ENCODE measurements at regions not wholly inside any gene's neighbourhood (a gene's known extent, or its start where the extent isn't known, plus 50 kb on each side); places are given as distances from the start of the nearest gene placed in this dataset.

GRCh38 chr16:87182759-87183158 is 134.4 kb downstream of the C16orf95 start:
- DNase-seq (ENCODE audit: low spot score) = no peak

GRCh38 chr16:87183647-87184046 is 133.5 kb downstream of the C16orf95 start:
- DNase-seq (ENCODE audit: low spot score) = no peak

DNA sequence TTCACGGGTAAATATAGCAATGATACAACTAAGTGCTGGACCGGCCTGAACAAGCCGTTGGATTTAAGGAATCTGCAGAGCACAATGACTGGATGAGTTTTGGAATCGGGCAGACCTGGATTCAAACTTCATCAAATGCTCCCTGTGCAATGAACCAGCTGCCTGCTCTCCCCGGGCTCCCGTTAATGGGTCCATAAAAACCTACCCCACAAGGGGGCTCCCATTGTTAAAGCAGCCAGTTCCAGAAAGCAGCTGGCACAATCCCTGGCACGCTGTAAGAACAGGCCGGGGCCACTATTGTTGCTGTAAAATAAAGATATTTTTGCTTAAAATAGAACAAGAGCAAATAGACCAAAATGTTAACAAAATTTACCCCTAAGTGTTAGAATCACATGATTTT is 131.9 kb downstream of the C16orf95 start:
- DNase-seq (ENCODE audit: low spot score) = no peak

- DNase-seq (ENCODE audit: low spot score) = no peak
Observed at GRCh38 chr16:87185983-87186382, 131.2 kb downstream of the C16orf95 start.

GRCh38 chr16:87186446-87186845 is 130.7 kb downstream of the C16orf95 start:
- no peak for DNase-seq (ENCODE audit: low spot score)

DNA sequence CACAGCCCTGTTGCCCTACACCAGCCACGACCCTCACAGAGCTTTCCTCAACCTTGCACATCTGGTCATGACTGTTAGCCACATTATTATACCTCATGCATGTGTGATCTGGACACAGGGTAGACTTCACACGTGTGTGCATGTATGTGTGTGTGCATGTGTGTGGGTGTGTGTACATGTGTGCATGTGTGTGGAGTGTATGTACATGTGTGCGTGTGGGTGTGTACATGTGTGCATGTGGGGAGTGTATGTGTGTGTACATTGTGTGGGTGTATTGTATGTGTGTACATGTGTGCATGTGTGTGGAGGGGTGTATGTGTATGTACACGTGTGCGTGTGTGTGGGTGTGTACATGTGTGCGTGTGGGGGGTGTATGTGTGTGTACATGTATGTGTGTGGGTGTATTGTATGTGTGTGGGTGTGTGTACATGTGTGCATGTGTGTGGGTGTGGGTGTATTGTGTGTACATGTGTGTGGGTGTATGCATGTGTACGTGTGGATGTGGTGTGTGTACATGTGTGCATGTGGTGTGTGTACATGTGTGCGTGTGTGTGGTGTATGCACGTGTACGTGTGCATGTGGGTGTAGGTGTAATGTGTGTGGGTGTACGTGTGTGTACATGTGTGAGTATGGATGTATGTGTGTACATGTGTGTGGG is 130.2 kb downstream of the C16orf95 start:
- no peak for DNase-seq (ENCODE audit: low spot score)

GRCh38 chr16:87188104-87188503 is 129.1 kb downstream of the C16orf95 start:
- no peak for DNase-seq (ENCODE audit: low spot score)

DNA sequence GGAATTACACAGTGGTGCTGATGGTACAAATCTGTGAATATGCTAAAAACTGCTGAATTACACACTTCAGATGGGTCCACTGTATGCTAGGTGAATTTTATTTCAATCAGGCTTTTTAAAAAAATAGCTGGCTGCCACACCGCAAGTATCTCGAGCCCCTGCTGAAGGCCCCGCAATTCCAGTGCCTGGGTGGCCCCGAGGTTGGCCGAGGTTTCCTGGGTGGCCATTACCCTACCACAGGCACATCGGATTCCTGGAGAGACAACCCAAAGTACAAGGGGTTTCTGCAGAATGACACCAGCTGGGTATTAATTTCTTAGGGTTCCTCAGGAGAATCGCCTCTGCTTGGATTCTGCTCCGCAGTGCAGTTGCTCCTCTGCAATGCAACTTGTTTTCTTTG is 127.8 kb downstream of the C16orf95 start:
- DNase-seq (ENCODE audit: low spot score) = no peak

GRCh38 chr16:87190288-87191230 is 126.6 kb downstream of the C16orf95 start:
- no peak for DNase-seq (ENCODE audit: low spot score)

DNA sequence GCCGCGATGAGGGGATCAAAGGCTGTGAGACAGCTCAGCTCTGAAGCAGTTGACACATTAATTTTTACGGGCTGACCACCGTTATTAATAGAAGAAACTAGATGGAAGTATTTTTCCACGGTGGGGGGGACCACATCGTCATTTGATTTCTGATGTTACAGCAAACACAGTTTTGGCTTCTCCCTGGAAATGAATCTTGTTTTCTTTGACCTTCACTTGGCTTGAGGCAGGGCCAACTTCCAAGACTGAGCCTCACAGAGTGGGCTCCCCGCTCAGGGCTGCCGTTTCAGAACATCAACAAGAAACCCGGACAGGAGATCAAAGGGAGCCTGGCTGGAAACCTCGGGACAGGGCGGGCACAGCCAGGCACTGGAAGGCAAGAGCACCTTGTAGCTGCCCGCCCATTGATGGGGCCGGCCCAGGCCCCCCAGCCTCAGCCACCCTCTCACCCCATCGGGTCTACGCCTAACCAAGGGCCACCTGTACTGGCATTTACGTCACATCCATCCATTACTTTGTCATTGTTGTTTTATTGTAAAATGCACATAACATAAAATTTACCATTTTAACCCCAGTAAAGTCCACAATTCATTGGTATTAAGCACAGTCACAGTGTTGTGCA is 124.6 kb downstream of the C16orf95 start:
- DNase-seq (ENCODE audit: low spot score) = no peak

DNA sequence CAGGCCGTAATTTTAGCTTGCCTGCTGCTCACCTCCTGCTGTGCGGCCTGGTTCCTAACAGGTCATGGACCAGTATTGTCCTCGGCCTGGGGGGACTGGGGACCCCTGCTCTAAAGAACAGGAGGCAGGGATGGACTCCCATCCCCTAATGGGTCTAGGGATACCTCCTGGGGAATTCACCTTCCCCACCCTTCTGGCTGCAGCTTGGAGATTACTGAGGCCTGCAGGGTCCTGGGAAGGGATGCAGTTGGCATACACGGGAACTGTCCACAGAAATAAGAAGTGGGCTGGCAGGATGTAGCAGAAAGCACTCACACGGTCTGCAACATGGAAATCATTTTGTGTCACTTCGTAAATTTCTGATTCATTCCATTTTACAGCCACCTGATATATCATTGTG is 123.0 kb downstream of the C16orf95 start:
- no peak for DNase-seq (ENCODE audit: low spot score)

- DNase-seq (ENCODE audit: low spot score) = no peak
Observed at GRCh38 chr16:87195161-87195560, 122.0 kb downstream of the C16orf95 start.

- no peak for DNase-seq (ENCODE audit: low spot score)
Observed at GRCh38 chr16:87196231-87196630, 121.0 kb downstream of the C16orf95 start.

DNA sequence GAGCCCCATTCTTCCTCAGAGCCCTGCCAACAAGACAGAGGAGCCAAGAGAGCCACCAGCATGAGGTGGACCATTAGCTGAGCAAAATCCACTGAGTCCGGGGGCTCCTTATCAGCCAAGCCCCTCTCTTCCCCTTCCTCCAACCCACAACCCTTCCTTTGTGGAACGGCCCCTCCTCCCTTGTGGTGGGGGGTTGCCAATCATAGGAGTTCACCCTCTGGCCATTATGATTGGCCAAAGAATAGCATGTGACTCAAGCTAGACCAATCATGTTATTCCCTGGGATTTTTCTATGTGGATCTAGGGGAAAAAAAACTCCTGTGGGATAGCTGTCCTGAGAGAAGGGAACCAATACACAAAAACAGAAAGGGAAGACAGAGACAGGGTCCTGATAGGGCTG is 120.5 kb downstream of the C16orf95 start:
- no peak for DNase-seq (ENCODE audit: low spot score)

DNA sequence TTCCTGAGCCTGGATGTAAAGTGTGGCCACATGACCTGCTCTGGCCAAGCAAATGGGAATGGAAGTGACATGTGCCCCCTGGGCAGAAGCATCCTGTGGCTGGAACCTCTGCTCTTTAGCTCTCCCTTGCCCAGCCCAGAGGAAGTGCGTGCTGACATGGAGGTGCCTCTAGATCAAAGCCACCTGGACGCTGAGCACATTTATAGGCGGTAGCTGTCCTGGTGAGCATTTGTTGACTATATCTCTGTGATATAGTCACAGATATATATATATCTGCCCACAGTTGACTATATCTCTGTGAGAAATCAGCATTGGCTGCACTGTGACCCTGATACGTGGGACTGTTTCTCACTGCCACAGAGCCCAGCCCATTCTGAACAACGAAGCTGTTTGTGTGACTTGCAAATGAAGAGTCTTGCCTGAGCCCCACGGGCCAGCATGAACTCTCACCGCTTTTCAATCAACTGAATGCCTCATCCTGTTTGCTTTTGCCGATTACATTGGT is 118.8 kb downstream of the C16orf95 start:
- no peak for DNase-seq (ENCODE audit: low spot score)

DNA sequence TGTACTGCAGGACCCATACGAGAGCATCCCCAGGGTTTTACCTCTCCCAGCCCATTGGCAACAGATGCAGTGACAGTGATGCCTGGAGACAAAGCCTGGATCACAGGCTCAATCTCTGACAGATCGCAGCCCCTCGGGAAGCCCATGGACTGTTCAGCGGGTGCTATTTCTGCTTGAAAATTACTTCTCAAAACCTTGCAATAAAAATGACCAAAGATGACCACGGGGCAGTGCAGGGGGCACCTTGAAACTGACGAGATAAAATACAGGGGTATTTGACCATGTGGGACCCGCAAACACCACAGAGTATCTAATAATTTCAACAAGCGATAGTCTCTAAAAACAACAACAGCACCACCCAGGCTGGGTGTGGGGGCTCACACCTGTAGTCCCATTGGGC is 118.3 kb downstream of the C16orf95 start:
- DNase-seq (ENCODE audit: low spot score) = no peak

DNA sequence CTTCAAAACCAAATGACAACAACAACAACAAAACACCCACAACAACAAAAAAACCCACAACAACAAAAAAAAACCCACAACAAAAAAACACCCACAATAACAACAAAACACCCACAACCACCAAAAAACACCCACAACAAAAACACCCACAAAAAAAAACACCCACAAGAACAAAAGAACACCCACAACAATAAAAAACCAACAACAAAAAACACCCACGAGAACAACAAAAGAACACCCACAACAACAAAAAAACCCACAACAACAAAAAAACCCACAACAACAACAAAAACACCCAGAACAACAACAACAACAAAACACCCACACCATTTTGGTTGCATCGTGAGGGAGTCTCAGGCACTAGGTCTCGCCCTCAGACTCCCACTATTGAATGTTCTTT is 117.8 kb downstream of the C16orf95 start:
- no peak for DNase-seq (ENCODE audit: low spot score)

GRCh38 chr16:87199901-87200300 is 117.3 kb downstream of the C16orf95 start:
- DNase-seq (ENCODE audit: low spot score) = no peak

DNA sequence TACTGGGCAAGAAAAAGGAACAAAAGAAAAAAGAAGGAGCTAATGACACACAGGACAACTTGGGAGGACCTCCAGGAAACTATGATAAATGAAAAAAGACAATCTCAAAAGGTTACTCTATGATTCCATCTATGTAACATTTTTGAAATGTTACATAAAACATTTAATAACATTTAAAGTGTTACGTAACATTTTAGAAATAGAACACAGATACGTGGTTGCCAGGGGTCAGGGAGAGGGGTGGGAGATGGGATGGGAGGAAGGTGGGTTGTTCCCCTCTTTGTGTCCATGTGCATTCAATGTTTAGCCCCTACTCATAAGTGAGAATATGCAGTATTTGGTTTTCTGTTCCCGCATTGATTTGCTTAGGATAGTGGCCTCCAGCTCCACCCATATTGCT is 116.6 kb downstream of the C16orf95 start:
- no peak for DNase-seq (ENCODE audit: low spot score)

- no peak for DNase-seq (ENCODE audit: low spot score)
Observed at GRCh38 chr16:87201052-87201451, 116.1 kb downstream of the C16orf95 start.

DNA sequence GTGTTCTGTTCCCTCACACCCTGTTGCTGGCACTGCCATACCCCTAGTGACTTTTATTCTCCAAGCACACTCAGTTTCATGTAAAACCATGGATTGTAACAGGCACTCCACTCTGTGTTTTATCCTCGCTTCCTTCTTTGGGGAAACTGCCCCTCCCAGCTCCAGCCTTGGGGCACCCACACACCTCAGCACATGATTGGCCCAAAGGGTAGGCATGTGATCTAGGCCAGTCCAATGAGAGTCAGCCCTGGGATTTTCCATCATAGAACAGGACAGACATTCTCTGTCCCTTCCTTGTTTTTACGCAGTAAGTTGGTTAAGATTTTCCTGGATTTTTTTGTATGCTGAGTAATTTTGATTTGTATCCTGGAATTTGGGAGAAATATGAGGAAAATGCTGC is 115.4 kb downstream of the C16orf95 start:
- DNase-seq (ENCODE audit: low spot score) = no peak

DNA sequence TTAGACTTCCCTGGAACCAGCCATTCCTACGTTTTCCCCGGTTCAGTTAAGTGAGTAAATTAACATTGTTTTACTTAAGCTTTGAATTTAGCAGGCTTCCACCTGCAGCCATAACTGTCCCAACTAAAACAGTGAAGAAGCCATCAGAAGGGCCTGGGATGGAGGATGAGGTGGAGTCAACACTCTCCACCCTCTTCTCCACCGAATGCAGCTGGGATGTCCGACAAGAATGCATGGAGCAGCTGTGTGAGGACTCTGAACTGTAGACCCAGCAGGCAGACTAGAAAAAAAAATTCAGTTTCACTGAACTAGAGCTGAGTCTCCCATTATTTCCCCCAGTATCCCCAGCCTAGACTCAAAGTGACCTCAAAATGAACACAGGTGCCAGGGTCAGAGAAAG is 114.8 kb downstream of the C16orf95 start:
- no peak for DNase-seq (ENCODE audit: low spot score)
